C4-2B (cell line): ENCODE measurements at regions not wholly inside any gene's neighbourhood (a gene's known extent, or its start where the extent isn't known, plus 50 kb on each side); places are given as distances from the start of the nearest gene placed in this dataset.

ENCODE experiments used
- CTCF ChIP-seq: fragments of 450-650 bp; conservative IDR thresholded peaks from 2 replicates; pipeline ENCODE4 v1.5.1; 2017; ENCODE audit warnings: mild to moderate bottlenecking
- ZFX ChIP-seq: fragments of 450-650 bp; IDR thresholded peaks from 2 replicates; pipeline ENCODE4 v1.6.1; 2017

GRCh38 chr7:115552766-115553165 is 477.8 kb downstream of the TFEC start:
- no peak for TF ChIP-seq CTCF
- TF ChIP-seq ZFX: no peak
